GM23338 (cell line): ENCODE measurements at regions not wholly inside any gene's neighbourhood (a gene's known extent, or its start where the extent isn't known, plus 50 kb on each side); places are given as distances from the start of the nearest gene placed in this dataset.

ENCODE experiments used
- ATAC-seq: fragments of 200-7000 bp; cut with Tn5 transposase; 3 replicates; pipeline ENCODE4 v1.9.1; 2020
- DNase-seq: peaks from one replicate; pipeline ENCODE4 v3.0.0-alpha.2; 2015; ENCODE audit warnings: low spot score
- H2AFZ ChIP-seq: fragments of 200-600 bp; sonication (generic); 2 replicates; pipeline ENCODE4 v1.8.0; 2016; ENCODE audit warnings: antibody characterized with exemption, mild to moderate bottlenecking, moderate library complexity
- H3F3A ChIP-seq: fragments of 200-600 bp; sonication (generic); replicated peaks from 2 replicates; pipeline ENCODE4 v1.8.0; 2017; ENCODE audit warnings: antibody characterized with exemption, mixed run types, low read depth
- H3K27ac ChIP-seq: fragments of 200-600 bp; sonication (generic); 2 replicates; pipeline ENCODE4 v1.6.1; 2016; ENCODE audit warnings: low read depth
- H3K27me3 ChIP-seq: fragments of 200-600 bp; sonication (generic); 2 replicates; pipeline ENCODE4 v1.8.0; 2016; ENCODE audit warnings: mild to moderate bottlenecking, mixed run types, moderate library complexity; ENCODE audit not compliant: insufficient read depth
- H3K36me3 ChIP-seq: fragments of 200-600 bp; sonication (generic); 2 replicates; pipeline ENCODE4 v1.8.0; 2016; ENCODE audit warnings: mild to moderate bottlenecking; ENCODE audit not compliant: insufficient read depth
- H3K4me1 ChIP-seq: fragments of 200-600 bp; sonication (generic); 2 replicates; pipeline ENCODE4 v1.8.0; 2016; ENCODE audit warnings: mild to moderate bottlenecking, moderate library complexity; ENCODE audit not compliant: insufficient read depth
- H3K4me2 ChIP-seq: fragments of 200-600 bp; sonication (generic); 2 replicates; pipeline ENCODE4 v1.7.1; 2017; ENCODE audit warnings: mixed run types
- H3K4me3 ChIP-seq: fragments of 200-600 bp; sonication (generic); 2 replicates; pipeline ENCODE4 v1.6.1; 2016; ENCODE audit warnings: mixed run types
- H3K79me2 ChIP-seq: fragments of 200-600 bp; sonication (generic); replicated peaks from 2 replicates; pipeline ENCODE4 v1.8.0; 2017; ENCODE audit warnings: mild to moderate bottlenecking; ENCODE audit not compliant: insufficient read depth
- H3K9me2 ChIP-seq: fragments of 200-600 bp; sonication (generic); 2 replicates; pipeline ENCODE4 v1.8.0; 2017; ENCODE audit not compliant: insufficient read depth
- H4K20me1 ChIP-seq: fragments of 200-600 bp; sonication (generic); replicated peaks from 2 replicates; pipeline ENCODE4 v1.8.0; 2017; ENCODE audit warnings: mild to moderate bottlenecking; ENCODE audit not compliant: insufficient read depth
- H3K27ac Mint-ChIP-seq: 2 replicates; pipeline ENCODE4 v1.8.0; 2020; ENCODE audit warnings: inconsistent platforms, mild to moderate bottlenecking, moderate library complexity, mixed read lengths
- H3K27me3 Mint-ChIP-seq: 3 replicates; pipeline ENCODE4 v1.8.0; 2022; ENCODE audit warnings: low read depth, mild to moderate bottlenecking, moderate library complexity, mixed read lengths, inconsistent platforms; ENCODE audit not compliant: insufficient read depth, poor library complexity
- H3K36me3 Mint-ChIP-seq: 3 replicates; pipeline ENCODE4 v1.8.0; 2021; ENCODE audit warnings: low read depth, mild to moderate bottlenecking, inconsistent platforms, moderate library complexity, mixed read lengths
- H3K4me1 Mint-ChIP-seq: 3 replicates; pipeline ENCODE4 v1.8.0; 2020; ENCODE audit warnings: mild to moderate bottlenecking, inconsistent platforms, mixed read lengths
- H3K4me3 Mint-ChIP-seq: 3 replicates; pipeline ENCODE4 v1.8.0; 2021; ENCODE audit warnings: moderate library complexity, mild to moderate bottlenecking, inconsistent platforms, mixed read lengths
- H3K9me3 Mint-ChIP-seq: 3 replicates; pipeline ENCODE4 v1.8.0; 2020; ENCODE audit warnings: moderate library complexity, mild to moderate bottlenecking, inconsistent platforms, mixed read lengths
- CREB1 ChIP-seq: fragments of 250-450 bp; sonication (Bioruptor Pico); IDR thresholded peaks from 2 replicates; pipeline ENCODE4 v1.5.0; 2020; ENCODE audit warnings: low read depth, mild to moderate bottlenecking, moderate library complexity
- EZH2 ChIP-seq: fragments of 200-600 bp; sonication (generic); IDR thresholded peaks from one replicate; pipeline ENCODE4 v1.8.0; 2017; ENCODE audit warnings: antibody characterized with exemption, mild to moderate bottlenecking, low read depth; ENCODE audit not compliant: unreplicated experiment
- POLR2AphosphoS5 ChIP-seq: IDR thresholded peaks from 2 replicates; pipeline ENCODE4 v1.6.1; 2016; ENCODE audit warnings: antibody characterized with exemption, low read depth
- STAT1 ChIP-seq: IDR thresholded peaks from one replicate; pipeline ENCODE4 v1.6.1; 2016; ENCODE audit warnings: antibody characterized with exemption; ENCODE audit not compliant: unreplicated experiment
- ZNF331 ChIP-seq: fragments of 250-450 bp; sonication (Bioruptor Pico); IDR thresholded peaks from 2 replicates; pipeline ENCODE4 v1.5.0; 2020; ENCODE audit warnings: low read depth, mild to moderate bottlenecking, moderate library complexity
- TF ChIP-seq, protein P1 (sequence below): IDR thresholded peaks from 2 replicates; pipeline ENCODE4 v1.6.1; 2016; ENCODE audit warnings: antibody characterized with exemption
- TF ChIP-seq, protein P2 (sequence below): fragments of 250-450 bp; sonication (Bioruptor Pico); IDR thresholded peaks from 2 replicates; pipeline ENCODE4 v1.5.0; 2020; ENCODE audit warnings: mild to moderate bottlenecking, moderate library complexity
- TF ChIP-seq, protein P3 (sequence below), 2 experiments: fragments of 200-600 bp in 1 of 2; sonication (generic) in 1 of 2; conservative IDR thresholded peaks; 2 replicates each; pipeline versions ENCODE4 v1.5.1 to v1.6.1; 2016 to 2017; ENCODE audit warnings: antibody characterized with exemption in 2 of 2, low read depth in 2 of 2, mild to moderate bottlenecking in 2 of 2, moderate library complexity in 1 of 2

DNA sequence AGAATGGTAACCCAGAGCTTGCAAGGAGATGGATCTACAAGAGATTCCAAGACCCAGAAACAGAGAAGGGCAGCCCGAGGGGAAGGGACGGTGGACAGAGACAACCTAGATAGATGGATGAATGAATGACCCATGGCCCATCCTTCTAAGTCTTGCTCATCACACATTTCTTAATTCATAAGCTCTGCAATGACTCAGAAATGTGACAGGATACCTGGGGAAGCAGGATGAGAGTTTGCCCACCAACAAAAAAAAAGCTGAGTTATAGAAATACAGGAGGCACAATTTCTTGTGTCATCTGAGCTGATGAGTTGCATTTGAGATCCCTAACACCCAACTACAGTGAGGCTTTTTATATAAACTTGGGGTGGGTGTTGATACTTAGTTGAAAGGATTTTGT, 76.6 kb downstream of the CNTN3 start:
- H3K36me3 Mint-ChIP-seq: no peaks in the 10 kb centered on the region
- H3F3A ChIP-seq: no peaks in the 10 kb centered on the region
- peaks cover 3% of the 10 kb centered on the region; the same call in 1 of the 3 replicates for H3K4me1 Mint-ChIP-seq
- H3K4me3 Mint-ChIP-seq: no peak overlapping the region
- H3K27me3 Mint-ChIP-seq: no peaks in the 10 kb centered on the region
- no peak overlapping the region for H3K4me2 ChIP-seq
- H3K27me3 ChIP-seq: no peaks in the 10 kb centered on the region
- DNase-seq: no peak
- no peaks in the 10 kb centered on the region for H3K4me1 ChIP-seq
- no peak overlapping the region for H3K27ac ChIP-seq
- TF ChIP-seq STAT1 (no peak), POLR2AphosphoS5 (no peak), CREB1 (CRISPR knock-in tag) (no peak), ZNF331 (CRISPR knock-in tag) (no peak), EZH2 (no peak)
- TF ChIP-seq, protein P1, sequence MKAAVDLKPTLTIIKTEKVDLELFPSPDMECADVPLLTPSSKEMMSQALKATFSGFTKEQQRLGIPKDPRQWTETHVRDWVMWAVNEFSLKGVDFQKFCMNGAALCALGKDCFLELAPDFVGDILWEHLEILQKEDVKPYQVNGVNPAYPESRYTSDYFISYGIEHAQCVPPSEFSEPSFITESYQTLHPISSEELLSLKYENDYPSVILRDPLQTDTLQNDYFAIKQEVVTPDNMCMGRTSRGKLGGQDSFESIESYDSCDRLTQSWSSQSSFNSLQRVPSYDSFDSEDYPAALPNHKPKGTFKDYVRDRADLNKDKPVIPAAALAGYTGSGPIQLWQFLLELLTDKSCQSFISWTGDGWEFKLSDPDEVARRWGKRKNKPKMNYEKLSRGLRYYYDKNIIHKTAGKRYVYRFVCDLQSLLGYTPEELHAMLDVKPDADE: no peak
- TF ChIP-seq, protein P2, sequence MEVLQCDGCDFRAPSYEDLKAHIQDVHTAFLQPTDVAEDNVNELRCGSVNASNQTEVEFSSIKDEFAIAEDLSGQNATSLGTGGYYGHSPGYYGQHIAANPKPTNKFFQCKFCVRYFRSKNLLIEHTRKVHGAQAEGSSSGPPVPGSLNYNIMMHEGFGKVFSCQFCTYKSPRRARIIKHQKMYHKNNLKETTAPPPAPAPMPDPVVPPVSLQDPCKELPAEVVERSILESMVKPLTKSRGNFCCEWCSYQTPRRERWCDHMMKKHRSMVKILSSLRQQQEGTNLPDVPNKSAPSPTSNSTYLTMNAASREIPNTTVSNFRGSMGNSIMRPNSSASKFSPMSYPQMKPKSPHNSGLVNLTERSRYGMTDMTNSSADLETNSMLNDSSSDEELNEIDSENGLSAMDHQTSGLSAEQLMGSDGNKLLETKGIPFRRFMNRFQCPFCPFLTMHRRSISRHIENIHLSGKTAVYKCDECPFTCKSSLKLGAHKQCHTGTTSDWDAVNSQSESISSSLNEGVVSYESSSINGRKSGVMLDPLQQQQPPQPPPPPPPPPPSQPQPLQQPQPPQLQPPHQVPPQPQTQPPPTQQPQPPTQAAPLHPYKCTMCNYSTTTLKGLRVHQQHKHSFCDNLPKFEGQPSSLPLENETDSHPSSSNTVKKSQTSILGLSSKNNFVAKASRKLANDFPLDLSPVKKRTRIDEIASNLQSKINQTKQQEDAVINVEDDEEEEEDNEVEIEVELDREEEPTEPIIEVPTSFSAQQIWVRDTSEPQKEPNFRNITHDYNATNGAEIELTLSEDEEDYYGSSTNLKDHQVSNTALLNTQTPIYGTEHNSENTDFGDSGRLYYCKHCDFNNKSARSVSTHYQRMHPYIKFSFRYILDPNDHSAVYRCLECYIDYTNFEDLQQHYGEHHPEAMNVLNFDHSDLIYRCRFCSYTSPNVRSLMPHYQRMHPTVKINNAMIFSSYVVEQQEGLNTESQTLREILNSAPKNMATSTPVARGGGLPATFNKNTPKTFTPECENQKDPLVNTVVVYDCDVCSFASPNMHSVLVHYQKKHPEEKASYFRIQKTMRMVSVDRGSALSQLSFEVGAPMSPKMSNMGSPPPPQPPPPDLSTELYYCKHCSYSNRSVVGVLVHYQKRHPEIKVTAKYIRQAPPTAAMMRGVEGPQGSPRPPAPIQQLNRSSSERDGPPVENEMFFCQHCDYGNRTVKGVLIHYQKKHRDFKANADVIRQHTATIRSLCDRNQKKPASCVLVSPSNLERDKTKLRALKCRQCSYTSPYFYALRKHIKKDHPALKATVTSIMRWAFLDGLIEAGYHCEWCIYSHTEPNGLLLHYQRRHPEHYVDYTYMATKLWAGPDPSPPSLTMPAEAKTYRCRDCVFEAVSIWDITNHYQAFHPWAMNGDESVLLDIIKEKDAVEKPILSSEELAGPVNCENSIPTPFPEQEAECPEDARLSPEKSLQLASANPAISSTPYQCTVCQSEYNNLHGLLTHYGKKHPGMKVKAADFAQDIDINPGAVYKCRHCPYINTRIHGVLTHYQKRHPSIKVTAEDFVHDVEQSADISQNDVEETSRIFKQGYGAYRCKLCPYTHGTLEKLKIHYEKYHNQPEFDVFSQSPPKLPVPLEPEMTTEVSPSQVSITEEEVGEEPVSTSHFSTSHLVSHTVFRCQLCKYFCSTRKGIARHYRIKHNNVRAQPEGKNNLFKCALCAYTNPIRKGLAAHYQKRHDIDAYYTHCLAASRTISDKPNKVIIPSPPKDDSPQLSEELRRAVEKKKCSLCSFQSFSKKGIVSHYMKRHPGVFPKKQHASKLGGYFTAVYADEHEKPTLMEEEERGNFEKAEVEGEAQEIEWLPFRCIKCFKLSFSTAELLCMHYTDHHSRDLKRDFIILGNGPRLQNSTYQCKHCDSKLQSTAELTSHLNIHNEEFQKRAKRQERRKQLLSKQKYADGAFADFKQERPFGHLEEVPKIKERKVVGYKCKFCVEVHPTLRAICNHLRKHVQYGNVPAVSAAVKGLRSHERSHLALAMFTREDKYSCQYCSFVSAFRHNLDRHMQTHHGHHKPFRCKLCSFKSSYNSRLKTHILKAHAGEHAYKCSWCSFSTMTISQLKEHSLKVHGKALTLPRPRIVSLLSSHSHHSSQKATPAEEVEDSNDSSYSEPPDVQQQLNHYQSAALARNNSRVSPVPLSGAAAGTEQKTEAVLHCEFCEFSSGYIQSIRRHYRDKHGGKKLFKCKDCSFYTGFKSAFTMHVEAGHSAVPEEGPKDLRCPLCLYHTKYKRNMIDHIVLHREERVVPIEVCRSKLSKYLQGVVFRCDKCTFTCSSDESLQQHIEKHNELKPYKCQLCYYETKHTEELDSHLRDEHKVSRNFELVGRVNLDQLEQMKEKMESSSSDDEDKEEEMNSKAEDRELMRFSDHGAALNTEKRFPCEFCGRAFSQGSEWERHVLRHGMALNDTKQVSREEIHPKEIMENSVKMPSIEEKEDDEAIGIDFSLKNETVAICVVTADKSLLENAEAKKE (CRISPR knock-in tag): no peak
- TF ChIP-seq, protein P3, sequence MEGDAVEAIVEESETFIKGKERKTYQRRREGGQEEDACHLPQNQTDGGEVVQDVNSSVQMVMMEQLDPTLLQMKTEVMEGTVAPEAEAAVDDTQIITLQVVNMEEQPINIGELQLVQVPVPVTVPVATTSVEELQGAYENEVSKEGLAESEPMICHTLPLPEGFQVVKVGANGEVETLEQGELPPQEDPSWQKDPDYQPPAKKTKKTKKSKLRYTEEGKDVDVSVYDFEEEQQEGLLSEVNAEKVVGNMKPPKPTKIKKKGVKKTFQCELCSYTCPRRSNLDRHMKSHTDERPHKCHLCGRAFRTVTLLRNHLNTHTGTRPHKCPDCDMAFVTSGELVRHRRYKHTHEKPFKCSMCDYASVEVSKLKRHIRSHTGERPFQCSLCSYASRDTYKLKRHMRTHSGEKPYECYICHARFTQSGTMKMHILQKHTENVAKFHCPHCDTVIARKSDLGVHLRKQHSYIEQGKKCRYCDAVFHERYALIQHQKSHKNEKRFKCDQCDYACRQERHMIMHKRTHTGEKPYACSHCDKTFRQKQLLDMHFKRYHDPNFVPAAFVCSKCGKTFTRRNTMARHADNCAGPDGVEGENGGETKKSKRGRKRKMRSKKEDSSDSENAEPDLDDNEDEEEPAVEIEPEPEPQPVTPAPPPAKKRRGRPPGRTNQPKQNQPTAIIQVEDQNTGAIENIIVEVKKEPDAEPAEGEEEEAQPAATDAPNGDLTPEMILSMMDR (conservative IDR thresholded peaks at IDR 0.05; ENCODE audit: low read depth in 2 of 2): no peak
- no peak for ATAC-seq
- H3K9me3 Mint-ChIP-seq: no peaks in the 10 kb centered on the region; the same call in 2 of the 3 replicates
- H3K36me3 ChIP-seq: no peaks in the 10 kb centered on the region
- H3K4me3 ChIP-seq: no peak overlapping the region
- H3K9me2 ChIP-seq: no peaks in the 10 kb centered on the region
- no peak overlapping the region for H3K27ac Mint-ChIP-seq
- no peaks in the 10 kb centered on the region for H3K79me2 ChIP-seq
- no peak overlapping the region for H2AFZ ChIP-seq
- H4K20me1 ChIP-seq: no peaks in the 10 kb centered on the region
